ENCODE measurements at regions not wholly inside any gene's neighbourhood (a gene's known extent, or its start where the extent isn't known, plus 50 kb on each side); places are given as distances from the start of the nearest gene placed in this dataset.
A peak's percentile ranks its signal among the peaks of the same experiment; 100 is the strongest.
"Not testable (repeated sequence)": the region's sequence is repeated elsewhere in the genome, so short reads cannot be mapped to it uniquely, and the experiment has no call there.

GRCh38 chr7:65519751-65520150, 146.1 kb downstream of the ZNF92 start:
- DNase-seq: not testable (repeated sequence)

DNA sequence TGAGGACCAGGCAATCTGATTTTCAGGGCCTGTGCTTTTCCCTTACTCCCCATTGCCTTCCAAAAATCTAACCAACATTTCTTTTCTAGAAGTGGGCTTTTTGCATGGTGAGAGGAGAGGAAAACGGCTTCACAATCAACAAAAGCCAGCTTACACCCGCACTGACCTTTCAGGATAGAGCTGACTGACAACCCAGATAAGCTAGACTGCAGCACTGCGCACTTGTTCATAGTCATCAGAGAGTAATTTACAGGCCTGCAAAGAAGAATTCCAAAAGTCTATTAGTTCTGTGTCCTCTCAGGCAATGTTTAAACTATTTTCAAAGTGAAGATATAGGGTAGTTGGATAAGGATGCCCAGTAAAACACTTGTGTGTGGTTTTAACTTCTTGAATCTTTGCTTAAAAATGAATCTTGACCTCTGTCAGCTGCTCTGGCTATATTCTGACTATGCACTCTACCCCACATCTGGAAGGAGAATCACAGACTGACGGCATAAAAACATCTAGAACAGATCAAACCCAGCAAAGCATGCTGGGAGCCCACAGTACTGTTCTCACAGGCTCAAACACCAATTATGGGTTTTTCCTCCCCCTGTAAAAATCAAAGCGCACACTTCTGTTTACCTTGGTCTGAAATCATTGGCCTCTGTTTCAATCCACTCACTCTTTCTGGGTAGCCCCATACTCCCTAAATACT, 172.0 kb downstream of the ZNF92 start:
- not testable (repeated sequence) for DNase-seq

DNA sequence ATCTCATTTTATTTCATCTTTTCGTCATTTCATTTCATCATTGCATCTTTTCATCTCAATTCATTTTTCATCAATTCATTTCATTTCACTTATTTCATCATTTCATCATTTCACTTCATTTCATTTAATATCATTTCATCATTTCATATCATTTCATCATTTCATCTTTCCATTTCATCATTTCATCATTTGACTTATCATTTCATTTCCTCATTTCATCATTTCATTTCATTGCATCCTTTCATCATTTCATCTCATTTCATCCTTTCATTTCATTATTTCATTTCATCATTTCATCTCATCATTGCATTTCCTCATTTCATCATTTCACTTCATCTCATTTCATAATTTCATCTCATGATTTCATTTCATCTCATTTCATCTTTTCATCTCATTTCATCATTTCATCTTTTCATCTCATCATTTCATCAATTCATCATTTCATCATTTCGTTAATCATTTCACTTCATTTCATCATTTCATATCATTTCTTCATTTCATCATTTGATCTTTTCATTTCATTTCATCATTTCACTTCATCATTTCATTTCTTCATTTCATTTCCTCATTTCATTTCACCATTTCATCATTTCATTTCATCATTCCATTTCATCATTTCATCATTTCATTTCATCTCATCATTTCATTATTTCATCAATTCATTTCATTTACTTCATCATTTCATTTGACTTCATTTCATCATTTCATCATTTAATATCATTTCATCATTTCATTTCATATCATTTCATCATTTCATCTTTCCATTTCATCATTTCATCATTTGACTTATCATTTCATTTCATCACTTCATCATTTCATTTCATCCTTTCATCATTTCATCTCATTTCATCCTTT, 176.2 kb downstream of the ZNF92 start:
- DNase-seq: not testable (repeated sequence)

GRCh38 chr7:65550444-65550809, 176.8 kb downstream of the ZNF92 start:
- DNase-seq: not testable (repeated sequence)

- DNase-seq: not testable (repeated sequence)
Observed at GRCh38 chr7:65551042-65551441, 177.4 kb downstream of the ZNF92 start.

DNA sequence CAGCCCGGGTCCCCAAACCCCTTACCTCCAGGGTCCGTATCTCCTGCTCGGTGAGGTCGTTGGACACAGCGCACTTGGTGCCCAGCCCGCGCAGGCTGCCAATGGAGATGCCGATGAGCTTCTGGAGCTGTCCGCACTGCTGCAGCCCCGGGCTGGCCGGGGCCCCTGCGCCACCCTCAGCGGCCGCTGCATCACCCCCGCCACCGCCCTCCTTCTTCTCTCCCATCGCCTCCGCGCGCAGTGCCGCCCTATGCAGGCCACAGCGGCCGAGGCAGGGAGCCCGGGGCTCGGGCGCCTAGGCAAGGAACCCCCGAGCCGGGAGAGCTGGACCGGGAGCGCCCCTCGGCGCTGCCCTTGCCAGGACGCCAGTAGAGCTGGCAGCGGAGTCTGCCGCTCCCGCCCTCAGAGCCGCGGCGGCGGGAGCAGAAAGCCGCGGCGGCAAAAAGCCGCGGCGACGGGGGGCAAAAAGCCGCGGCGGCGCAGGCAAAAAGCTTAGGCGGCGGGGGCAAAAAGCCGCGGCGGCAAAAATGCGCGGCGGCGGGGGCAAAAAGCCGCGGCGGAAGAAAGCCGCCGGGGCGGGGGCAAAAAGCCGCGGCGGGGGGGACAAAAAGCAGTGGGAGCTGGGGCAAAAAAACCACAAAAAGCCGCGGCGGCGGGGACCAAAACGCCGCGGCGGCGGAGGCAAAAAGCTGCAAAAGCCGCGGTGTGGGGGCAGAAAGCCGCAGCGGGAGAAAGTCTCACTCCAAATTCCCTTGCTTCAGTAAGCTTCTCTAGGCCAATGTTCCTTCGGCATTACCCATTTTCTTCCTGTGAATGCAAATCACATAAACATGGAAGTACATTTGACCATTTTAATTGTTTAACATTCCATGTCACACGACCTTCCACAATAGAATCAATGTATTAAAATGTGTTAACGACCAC, 181.2 kb downstream of the ZNF92 start:
- not testable (repeated sequence) for DNase-seq

GRCh38 chr7:65558584-65558983, 184.9 kb downstream of the ZNF92 start:
- DNase-seq: not testable (repeated sequence)

DNA sequence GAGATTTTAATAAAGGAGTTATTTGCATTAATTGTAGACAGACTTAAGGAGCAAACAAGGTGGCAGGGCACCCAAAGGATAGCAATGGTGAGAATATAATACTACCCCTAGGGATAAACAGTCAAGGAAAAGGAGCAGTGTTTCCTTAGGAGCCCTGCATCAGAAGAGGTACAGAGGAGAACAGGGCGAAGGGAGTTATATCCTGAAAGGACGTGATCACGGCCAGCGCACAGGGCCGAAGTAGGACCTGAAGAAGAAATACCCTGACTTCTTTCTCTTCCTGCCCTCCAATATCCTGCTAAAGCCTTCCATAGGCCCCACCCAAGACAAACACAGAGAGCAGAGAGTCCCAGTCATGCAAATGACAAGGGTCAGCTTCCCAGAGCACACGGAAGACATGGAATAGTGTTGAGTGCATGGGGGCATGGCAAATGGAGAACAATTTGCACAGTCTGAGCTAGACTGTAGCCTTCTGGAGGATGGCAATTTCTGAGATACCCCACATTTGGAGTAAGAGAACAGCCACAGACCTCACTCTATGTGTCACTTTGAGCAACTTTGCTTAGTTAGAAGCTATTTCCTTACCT, 188.2 kb downstream of the ZNF92 start:
- not testable (repeated sequence) for DNase-seq

GRCh38 chr7:65562522-65562921, 188.9 kb downstream of the ZNF92 start:
- DNase-seq: not testable (repeated sequence)

DNA sequence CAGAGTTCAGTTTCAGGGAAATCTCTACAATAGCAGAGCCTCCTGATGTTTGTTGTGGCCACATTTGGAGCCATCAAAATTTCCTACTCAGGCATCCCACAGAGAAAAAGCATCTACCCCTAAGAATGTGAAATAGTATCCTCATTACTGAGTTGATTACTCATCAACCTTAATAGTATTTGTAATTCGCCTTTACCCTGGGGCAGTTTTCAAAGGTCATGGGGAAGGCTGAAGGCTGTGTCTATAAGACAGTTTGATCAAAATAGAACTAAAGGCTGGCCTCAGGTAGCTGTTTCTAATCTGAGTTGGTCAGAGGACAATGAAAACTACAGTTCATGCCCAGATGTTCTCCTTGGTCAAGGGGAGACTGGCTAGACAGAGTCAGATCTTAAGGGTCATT, 189.7 kb downstream of the ZNF92 start:
- not testable (repeated sequence) for DNase-seq

- DNase-seq: not testable (repeated sequence)
Observed at GRCh38 chr7:65568226-65568625, 194.6 kb downstream of the ZNF92 start.

DNA sequence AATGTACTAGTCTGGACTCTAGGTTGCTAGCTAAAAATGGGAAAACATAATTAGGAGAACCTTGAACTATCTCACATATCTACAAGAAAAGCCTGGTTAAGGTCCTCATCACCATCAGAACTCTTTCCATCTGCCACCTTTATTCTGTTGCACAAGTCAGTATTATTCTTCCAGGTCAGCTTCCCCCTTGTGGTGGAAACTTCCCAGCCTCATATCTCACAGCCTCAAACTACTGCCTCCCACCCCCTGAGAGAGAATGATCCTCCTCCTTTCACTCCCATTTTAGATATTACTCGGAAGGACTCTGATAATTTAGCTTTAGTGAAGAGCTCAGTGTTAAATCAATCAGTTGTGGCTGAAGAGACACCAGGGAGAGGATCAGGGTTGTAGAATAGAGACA, 197.3 kb downstream of the ZNF92 start:
- not testable (repeated sequence) for DNase-seq

- not testable (repeated sequence) for DNase-seq
Observed at GRCh38 chr7:65572581-65572980, 198.9 kb downstream of the ZNF92 start.

GRCh38 chr7:65576370-65576769, 202.7 kb downstream of the ZNF92 start:
- not testable (repeated sequence) for DNase-seq

GRCh38 chr7:65582518-65583119, 209.0 kb downstream of the ZNF92 start:
- not testable (repeated sequence) for DNase-seq

DNA sequence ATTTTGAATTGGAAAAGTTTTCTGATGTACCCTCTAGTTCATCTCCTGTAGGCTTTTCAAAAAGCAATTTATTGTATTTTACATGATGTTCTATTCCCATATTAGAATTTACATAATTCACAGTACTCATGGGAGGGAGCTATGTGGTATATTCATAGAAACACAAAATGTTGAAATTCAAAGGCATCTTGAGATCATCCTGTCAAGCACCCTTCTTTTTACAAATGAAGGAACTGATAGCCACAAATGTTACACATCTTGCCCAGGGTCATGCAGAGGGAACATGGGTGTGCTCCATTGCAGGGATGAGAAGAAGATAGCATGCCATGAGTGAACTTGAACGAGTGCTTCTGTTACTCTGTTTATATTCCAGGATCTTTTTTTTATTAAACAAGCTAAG, 228.8 kb downstream of the ZNF92 start:
- not testable (repeated sequence) for DNase-seq

GRCh38 chr7:65609131-65609530, 235.5 kb downstream of the ZNF92 start:
- no peak for DNase-seq

DNA sequence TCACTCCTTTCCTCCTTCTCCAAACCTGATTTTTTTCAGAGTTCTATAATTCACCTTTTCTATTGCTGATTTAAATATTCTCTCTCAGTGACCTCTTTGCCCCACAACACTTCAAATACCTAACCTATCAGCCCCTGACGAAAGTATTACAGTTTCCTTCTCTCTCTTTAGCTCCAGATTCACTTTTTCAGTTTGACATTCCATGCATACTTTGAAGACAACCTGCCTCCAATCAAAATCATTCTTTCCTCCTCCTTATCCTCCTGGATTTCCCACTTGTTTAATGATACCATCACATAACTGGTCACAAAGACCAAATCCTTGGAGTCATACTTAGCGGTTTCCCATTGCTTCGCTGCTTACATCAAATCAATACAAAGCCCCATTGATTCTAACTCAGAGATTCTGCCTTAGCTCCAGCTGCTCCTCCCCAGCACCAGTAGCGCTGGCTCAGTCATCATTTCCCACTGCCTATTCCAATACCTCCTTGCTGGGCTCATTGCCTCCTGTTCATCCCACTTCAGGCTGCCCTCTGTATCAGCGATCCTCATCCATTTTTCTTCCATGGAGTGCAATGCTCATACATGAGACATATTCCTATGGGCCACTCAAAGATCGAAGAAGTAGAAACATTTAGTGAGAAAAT, 240.1 kb downstream of the ZNF92 start:
- not testable (repeated sequence) for DNase-seq

DNA sequence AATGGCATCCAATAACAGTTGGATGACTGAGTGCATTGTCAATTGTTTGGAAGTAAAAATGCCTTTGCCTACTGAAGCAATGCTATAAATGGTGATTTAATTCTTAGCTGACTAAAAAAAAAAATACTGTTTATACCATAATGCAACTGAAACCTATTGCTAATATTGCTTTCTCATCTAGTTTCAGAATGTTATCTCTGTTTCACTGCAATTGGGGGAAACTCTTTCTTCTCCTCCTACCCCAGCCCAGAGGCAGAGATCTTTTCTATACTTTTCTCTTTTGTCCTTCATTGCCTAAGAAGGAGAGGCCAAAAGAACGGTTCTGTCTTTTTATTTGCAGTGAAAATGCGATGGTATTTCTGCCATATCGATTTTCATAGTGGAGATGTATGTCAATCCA, 242.5 kb downstream of the ZNF92 start:
- DNase-seq: not testable (repeated sequence)

DNA sequence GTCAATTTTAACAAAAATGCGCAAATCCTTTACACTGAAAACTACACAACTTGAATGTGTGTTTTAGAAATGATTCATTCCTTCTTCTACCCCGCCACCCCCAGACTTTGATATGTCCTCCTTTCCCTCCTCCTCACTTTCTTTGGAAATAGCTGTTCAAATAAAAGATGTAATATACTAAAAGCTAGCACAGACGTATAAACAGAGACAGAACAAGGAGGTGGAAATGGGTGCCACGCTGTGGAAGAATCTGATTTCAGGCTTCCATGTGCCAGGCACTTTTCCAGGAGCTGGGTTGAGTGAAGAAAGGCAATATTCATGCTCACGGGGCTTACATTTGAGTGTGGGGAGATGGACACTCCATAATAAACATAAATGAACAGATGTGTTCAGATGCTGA, 246.6 kb downstream of the ZNF92 start:
- DNase-seq: not testable (repeated sequence)

- DNase-seq: peak; percentile 38
Observed at GRCh38 chr7:65621580-65622201, 248.0 kb downstream of the ZNF92 start.
